NT2/D1 (cell line): ENCODE measurements at regions not wholly inside any gene's neighbourhood (a gene's known extent, or its start where the extent isn't known, plus 50 kb on each side); places are given as distances from the start of the nearest gene placed in this dataset.

Experiments used
- DNase-seq: peaks from one replicate; pipeline ENCODE4 v3.0.0-alpha.2; 2011; ENCODE audit warnings: low read depth, low spot score
- H3K27me3 ChIP-seq: 2 replicates; pipeline ENCODE4 v1.6.0; 2011; ENCODE audit warnings: mild to moderate bottlenecking; ENCODE audit not compliant: insufficient read length, insufficient read depth
- H3K36me3 ChIP-seq: 2 replicates; pipeline ENCODE4 v1.6.1; 2011; ENCODE audit warnings: mild to moderate bottlenecking, low read length, mixed read lengths; ENCODE audit not compliant: insufficient read depth, insufficient read length
- H3K4me1 ChIP-seq: 2 replicates; pipeline ENCODE4 v1.5.1; 2011; ENCODE audit not compliant: insufficient read depth, insufficient read length
- H3K4me3 ChIP-seq: 2 replicates; pipeline ENCODE4 v1.5.1; 2011; ENCODE audit warnings: low read depth; ENCODE audit not compliant: insufficient read length
- H3K9ac ChIP-seq: 2 replicates; pipeline ENCODE4 v1.6.0; 2011; ENCODE audit warnings: low read depth; ENCODE audit not compliant: insufficient read length
- H3K9me3 ChIP-seq: 2 replicates; pipeline ENCODE4 v1.5.1; 2011; ENCODE audit warnings: mild to moderate bottlenecking, low read length; ENCODE audit not compliant: insufficient read depth
- SUZ12 ChIP-seq: IDR thresholded peaks from 2 replicates; pipeline ENCODE4 v1.6.1; 2011; ENCODE audit not compliant: insufficient read length, insufficient read depth; ENCODE audit errors: extremely low read depth
- YY1 ChIP-seq: IDR thresholded peaks from 2 replicates; pipeline ENCODE4 v1.6.1; 2011; ENCODE audit not compliant: insufficient read length, insufficient read depth
- ZNF274 ChIP-seq: IDR thresholded peaks from 2 replicates; pipeline ENCODE4 v1.6.1; 2011; ENCODE audit warnings: mild to moderate bottlenecking, low read depth, low read length

- no peak for DNase-seq
These were observed 103.4 kb upstream of the DMRTA1 start for GRCh38 chr9:22343218-22343611.

DNA sequence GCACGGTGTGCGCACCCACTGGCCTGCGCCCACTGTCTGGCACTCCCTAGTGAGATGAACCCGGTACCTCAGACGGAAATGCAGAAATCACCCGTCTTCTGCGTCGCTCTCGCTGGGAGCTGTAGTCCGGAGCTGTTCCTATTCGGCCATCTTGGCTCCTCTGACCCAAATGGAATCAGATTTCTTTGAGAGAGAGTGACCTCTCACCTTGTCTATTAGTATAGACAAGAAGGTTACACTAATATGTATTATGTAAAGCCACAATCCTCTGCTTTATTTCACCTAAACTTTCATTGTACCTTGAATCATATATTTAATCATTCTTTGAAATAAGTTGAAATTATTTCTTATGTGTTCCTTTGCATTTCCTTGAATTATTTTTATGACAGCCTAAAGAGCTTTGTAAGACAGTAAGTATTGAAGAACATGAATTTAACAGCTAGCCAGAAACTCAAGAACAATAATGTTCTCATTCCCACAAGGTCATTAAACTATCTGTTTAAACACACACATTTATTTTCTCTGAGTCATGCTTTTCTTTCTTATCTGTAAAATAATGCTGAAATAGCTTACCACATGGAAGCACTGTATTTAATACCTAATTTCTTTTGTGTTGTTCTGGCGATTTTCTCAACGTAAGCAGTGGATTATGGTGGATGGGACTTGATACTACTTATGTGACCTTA is 91.8 kb upstream of the DMRTA1 start:
- TF ChIP-seq SUZ12 (no peak), ZNF274 (no peak), YY1 (no peak)
- no peak overlapping the region for H3K9ac ChIP-seq
- no peaks in the 10 kb centered on the region for H3K36me3 ChIP-seq
- H3K9me3 ChIP-seq = peaks cover 11% of the 10 kb centered on the region
- no peaks in the 10 kb centered on the region for H3K4me1 ChIP-seq
- no peak for DNase-seq
- no peak overlapping the region for H3K4me3 ChIP-seq
- H3K27me3 ChIP-seq = no peaks in the 10 kb centered on the region

More at GRCh38 chr9:22343218-22343611, 103.4 kb upstream of the DMRTA1 start:
- Histone ChIP-seq H3K36me3 (no peaks in the 10 kb centered on the region), H3K9me3 (no peaks in the 10 kb centered on the region), H3K27me3 (no peaks in the 10 kb centered on the region), H3K4me1 (no peaks in the 10 kb centered on the region), H3K9ac (no peak overlapping the region), H3K4me3 (no peak overlapping the region)
- no peak for TF ChIP-seq SUZ12
- TF ChIP-seq ZNF274 = no peak
- TF ChIP-seq YY1 = no peak

DNA sequence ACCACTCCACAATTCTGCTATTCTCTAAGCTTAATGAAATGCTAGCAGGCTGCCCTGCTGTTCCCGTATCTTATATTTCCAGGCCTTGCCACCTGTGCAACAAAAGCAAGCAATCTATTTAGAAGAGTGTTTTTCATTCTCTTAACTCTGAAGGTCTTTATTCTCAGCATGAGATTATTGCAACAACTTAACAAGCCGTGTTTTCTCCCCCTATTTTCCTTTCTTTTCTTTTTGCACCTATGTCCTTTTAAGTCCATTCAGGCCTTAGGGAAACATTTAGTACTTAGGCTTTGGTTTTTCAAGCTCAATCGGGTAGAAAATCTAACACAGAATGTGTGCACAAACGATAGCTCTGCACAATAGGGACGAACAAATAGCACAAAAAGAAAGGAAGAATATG is 89.6 kb upstream of the DMRTA1 start:
- DNase-seq = no peak
- Histone ChIP-seq H3K9me3 (peaks cover 11% of the 10 kb centered on the region), H3K4me3 (no peak overlapping the region), H3K27me3 (no peaks in the 10 kb centered on the region), H3K4me1 (no peaks in the 10 kb centered on the region), H3K36me3 (no peaks in the 10 kb centered on the region), H3K9ac (no peak overlapping the region)
- TF ChIP-seq YY1 = no peak
- no peak for TF ChIP-seq ZNF274
- TF ChIP-seq SUZ12 = no peak

DNA sequence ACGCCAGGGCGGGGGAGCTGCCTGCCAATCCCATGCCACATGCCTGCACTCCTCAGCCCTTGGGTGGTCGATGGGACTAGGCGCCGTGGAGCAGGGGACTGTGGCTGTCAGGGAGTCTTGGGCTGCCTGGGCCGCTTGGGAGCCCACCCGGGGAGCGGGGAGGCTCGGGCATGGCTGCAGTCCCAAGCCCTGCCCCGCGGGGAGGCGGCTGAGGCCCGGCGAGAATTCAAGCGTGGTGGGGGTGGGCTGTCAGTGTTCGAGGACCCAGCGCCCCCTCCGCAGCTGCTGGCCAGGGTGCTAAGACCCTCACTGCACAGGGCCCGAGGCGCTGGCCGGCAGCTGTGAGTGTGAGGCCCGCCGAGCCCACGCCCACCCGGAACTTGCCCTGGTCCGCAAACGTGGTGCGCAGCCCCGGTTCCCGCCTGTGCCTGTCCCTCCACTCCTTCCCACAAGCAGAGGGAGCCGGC is 83.2 kb upstream of the DMRTA1 start:
- H3K4me1 ChIP-seq = no peaks in the 10 kb centered on the region
- no peak for TF ChIP-seq YY1
- TF ChIP-seq ZNF274 = no peak
- no peak for TF ChIP-seq SUZ12

GRCh38 chr9:22373636-22374035 is 73.0 kb upstream of the DMRTA1 start:
- no peak for DNase-seq
- no peaks in the 10 kb centered on the region for H3K9me3 ChIP-seq
- H3K4me3 ChIP-seq = no peak overlapping the region
- no peaks in the 10 kb centered on the region for H3K4me1 ChIP-seq
- H3K9ac ChIP-seq = no peak overlapping the region
- no peaks in the 10 kb centered on the region for H3K27me3 ChIP-seq
- no peaks in the 10 kb centered on the region for H3K36me3 ChIP-seq
- TF ChIP-seq SUZ12 (no peak), ZNF274 (no peak), YY1 (no peak)

More for the DNA sequence above, 83.2 kb upstream of the DMRTA1 start:
- Histone ChIP-seq H3K27me3 (no peaks in the 10 kb centered on the region), H3K9me3 (peaks cover 9% of the 10 kb centered on the region), H3K4me3 (no peak overlapping the region), H3K9ac (no peak overlapping the region), H3K36me3 (no peaks in the 10 kb centered on the region)
- no peak for DNase-seq

DNA sequence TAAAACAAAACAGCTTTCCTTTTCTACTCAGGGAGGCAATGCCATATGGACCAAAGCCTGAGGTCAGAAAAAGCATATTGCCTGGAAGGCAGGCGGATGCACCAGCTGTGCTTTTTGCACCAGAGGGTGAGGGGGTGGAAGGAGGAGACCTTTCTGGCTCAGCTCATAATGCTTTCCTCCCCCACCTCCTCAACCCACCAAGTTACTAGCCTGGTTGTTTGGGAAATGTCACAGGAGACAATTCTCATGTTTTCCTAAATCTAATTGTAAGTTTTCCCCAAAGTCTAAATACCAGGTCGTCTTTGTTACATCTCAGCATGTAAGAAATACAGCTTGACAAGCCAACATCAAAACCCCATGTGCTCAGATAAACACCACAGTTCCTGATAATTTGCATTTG is 72.6 kb upstream of the DMRTA1 start:
- H3K36me3 ChIP-seq = no peaks in the 10 kb centered on the region
- no peaks in the 10 kb centered on the region for H3K27me3 ChIP-seq
- no peaks in the 10 kb centered on the region for H3K4me1 ChIP-seq
- no peak for DNase-seq
- H3K9me3 ChIP-seq = no peaks in the 10 kb centered on the region
- TF ChIP-seq ZNF274 = no peak
- no peak for TF ChIP-seq YY1
- no peak overlapping the region for H3K4me3 ChIP-seq
- no peak overlapping the region for H3K9ac ChIP-seq

DNA sequence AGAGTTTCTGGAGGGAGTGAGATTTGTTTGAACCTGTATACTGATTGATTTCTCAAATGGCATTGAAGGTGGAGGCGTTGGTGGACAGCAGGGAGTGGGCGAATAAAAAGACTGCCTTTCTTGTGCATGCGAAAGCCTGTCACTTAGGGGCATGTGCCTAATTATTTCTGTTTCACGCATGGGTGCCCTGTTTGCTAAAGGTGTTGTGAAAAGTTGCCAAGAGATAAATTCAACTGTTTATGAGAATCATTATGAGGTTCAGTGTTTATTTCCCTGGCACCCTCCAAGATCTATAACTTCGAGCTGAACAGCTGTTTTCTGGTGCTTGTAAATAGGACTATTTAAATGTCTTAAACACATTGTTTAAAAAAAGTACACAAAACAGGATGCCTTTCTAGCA is 67.4 kb upstream of the DMRTA1 start:
- no peak overlapping the region for H3K4me3 ChIP-seq
- no peaks in the 10 kb centered on the region for H3K4me1 ChIP-seq
- no peak for DNase-seq
- H3K9ac ChIP-seq = no peak overlapping the region
- H3K9me3 ChIP-seq = no peaks in the 10 kb centered on the region
- H3K27me3 ChIP-seq = no peaks in the 10 kb centered on the region
- no peaks in the 10 kb centered on the region for H3K36me3 ChIP-seq
- TF ChIP-seq SUZ12 = no peak
- no peak for TF ChIP-seq ZNF274
- TF ChIP-seq YY1 = no peak

- no peak for DNase-seq
- Histone ChIP-seq H3K36me3 (no peaks in the 10 kb centered on the region), H3K4me3 (no peak overlapping the region), H3K4me1 (no peaks in the 10 kb centered on the region), H3K9ac (no peak overlapping the region), H3K9me3 (no peaks in the 10 kb centered on the region), H3K27me3 (no peaks in the 10 kb centered on the region)
- TF ChIP-seq SUZ12 (no peak), ZNF274 (no peak), YY1 (no peak)
These were observed 65.5 kb upstream of the DMRTA1 start for GRCh38 chr9:22381170-22381569.
